GM23338 (cell line): ENCODE measurements at regions not wholly inside any gene's neighbourhood (a gene's known extent, or its start where the extent isn't known, plus 50 kb on each side); places are given as distances from the start of the nearest gene placed in this dataset.

Source experiments
- ATAC-seq: fragments of 200-7000 bp; cut with Tn5 transposase; 3 replicates; pipeline ENCODE4 v1.9.1; 2020
- DNase-seq: peaks from one replicate; pipeline ENCODE4 v3.0.0-alpha.2; 2015; ENCODE audit warnings: low spot score
- H2AFZ ChIP-seq: fragments of 200-600 bp; sonication (generic); 2 replicates; pipeline ENCODE4 v1.8.0; 2016; ENCODE audit warnings: antibody characterized with exemption, mild to moderate bottlenecking, moderate library complexity
- H3F3A ChIP-seq: fragments of 200-600 bp; sonication (generic); replicated peaks from 2 replicates; pipeline ENCODE4 v1.8.0; 2017; ENCODE audit warnings: antibody characterized with exemption, mixed run types, low read depth
- H3K27ac ChIP-seq: fragments of 200-600 bp; sonication (generic); 2 replicates; pipeline ENCODE4 v1.6.1; 2016; ENCODE audit warnings: low read depth
- H3K27me3 ChIP-seq: fragments of 200-600 bp; sonication (generic); 2 replicates; pipeline ENCODE4 v1.8.0; 2016; ENCODE audit warnings: mild to moderate bottlenecking, mixed run types, moderate library complexity; ENCODE audit not compliant: insufficient read depth
- H3K36me3 ChIP-seq: fragments of 200-600 bp; sonication (generic); 2 replicates; pipeline ENCODE4 v1.8.0; 2016; ENCODE audit warnings: mild to moderate bottlenecking; ENCODE audit not compliant: insufficient read depth
- H3K4me1 ChIP-seq: fragments of 200-600 bp; sonication (generic); 2 replicates; pipeline ENCODE4 v1.8.0; 2016; ENCODE audit warnings: mild to moderate bottlenecking, moderate library complexity; ENCODE audit not compliant: insufficient read depth
- H3K4me2 ChIP-seq: fragments of 200-600 bp; sonication (generic); 2 replicates; pipeline ENCODE4 v1.7.1; 2017; ENCODE audit warnings: mixed run types
- H3K4me3 ChIP-seq: fragments of 200-600 bp; sonication (generic); 2 replicates; pipeline ENCODE4 v1.6.1; 2016; ENCODE audit warnings: mixed run types
- H3K79me2 ChIP-seq: fragments of 200-600 bp; sonication (generic); replicated peaks from 2 replicates; pipeline ENCODE4 v1.8.0; 2017; ENCODE audit warnings: mild to moderate bottlenecking; ENCODE audit not compliant: insufficient read depth
- H3K9me2 ChIP-seq: fragments of 200-600 bp; sonication (generic); 2 replicates; pipeline ENCODE4 v1.8.0; 2017; ENCODE audit not compliant: insufficient read depth
- H4K20me1 ChIP-seq: fragments of 200-600 bp; sonication (generic); replicated peaks from 2 replicates; pipeline ENCODE4 v1.8.0; 2017; ENCODE audit warnings: mild to moderate bottlenecking; ENCODE audit not compliant: insufficient read depth
- H3K27ac Mint-ChIP-seq: 2 replicates; pipeline ENCODE4 v1.8.0; 2020; ENCODE audit warnings: inconsistent platforms, mild to moderate bottlenecking, moderate library complexity, mixed read lengths
- H3K27me3 Mint-ChIP-seq: 3 replicates; pipeline ENCODE4 v1.8.0; 2022; ENCODE audit warnings: low read depth, mild to moderate bottlenecking, moderate library complexity, mixed read lengths, inconsistent platforms; ENCODE audit not compliant: insufficient read depth, poor library complexity
- H3K36me3 Mint-ChIP-seq: 3 replicates; pipeline ENCODE4 v1.8.0; 2021; ENCODE audit warnings: low read depth, mild to moderate bottlenecking, inconsistent platforms, moderate library complexity, mixed read lengths
- H3K4me1 Mint-ChIP-seq: 3 replicates; pipeline ENCODE4 v1.8.0; 2020; ENCODE audit warnings: mild to moderate bottlenecking, inconsistent platforms, mixed read lengths
- H3K4me3 Mint-ChIP-seq: 3 replicates; pipeline ENCODE4 v1.8.0; 2021; ENCODE audit warnings: moderate library complexity, mild to moderate bottlenecking, inconsistent platforms, mixed read lengths
- H3K9me3 Mint-ChIP-seq: 3 replicates; pipeline ENCODE4 v1.8.0; 2020; ENCODE audit warnings: moderate library complexity, mild to moderate bottlenecking, inconsistent platforms, mixed read lengths
- CTCF ChIP-seq, 2 experiments: fragments of 200-600 bp in 1 of 2; sonication (generic) in 1 of 2; conservative IDR thresholded peaks; 2 replicates each; pipeline versions ENCODE4 v1.5.1 to v1.6.1; 2016 to 2017; ENCODE audit warnings: antibody characterized with exemption in 2 of 2, low read depth in 2 of 2, mild to moderate bottlenecking in 2 of 2, moderate library complexity in 1 of 2
- ETS1 ChIP-seq: IDR thresholded peaks from 2 replicates; pipeline ENCODE4 v1.6.1; 2016; ENCODE audit warnings: antibody characterized with exemption
- EZH2 ChIP-seq: fragments of 200-600 bp; sonication (generic); IDR thresholded peaks from one replicate; pipeline ENCODE4 v1.8.0; 2017; ENCODE audit warnings: antibody characterized with exemption, mild to moderate bottlenecking, low read depth; ENCODE audit not compliant: unreplicated experiment
- EZH2phosphoT487 ChIP-seq: fragments of 200-600 bp; sonication (generic); IDR thresholded peaks from one replicate; pipeline ENCODE4 v1.8.1; 2018; ENCODE audit warnings: antibody characterized with exemption; ENCODE audit not compliant: unreplicated experiment
- JUNB ChIP-seq: IDR thresholded peaks from one replicate; pipeline ENCODE4 v1.6.1; 2016; ENCODE audit warnings: antibody characterized with exemption; ENCODE audit not compliant: unreplicated experiment
- NANOG ChIP-seq: IDR thresholded peaks from 2 replicates; pipeline ENCODE4 v1.6.1; 2016; ENCODE audit warnings: antibody characterized with exemption, borderline replicate concordance
- POLR2AphosphoS5 ChIP-seq: IDR thresholded peaks from 2 replicates; pipeline ENCODE4 v1.6.1; 2016; ENCODE audit warnings: antibody characterized with exemption, low read depth
- REST ChIP-seq: IDR thresholded peaks from one replicate; pipeline ENCODE4 v1.6.1; 2018; ENCODE audit warnings: antibody characterized with exemption; ENCODE audit not compliant: unreplicated experiment
- ZNF114 ChIP-seq: fragments of 250-450 bp; sonication (Bioruptor Pico); IDR thresholded peaks from 2 replicates; pipeline ENCODE4 v1.5.0; 2020; ENCODE audit warnings: mild to moderate bottlenecking, moderate library complexity
- ZNF462 ChIP-seq: fragments of 250-450 bp; sonication (Bioruptor Pico); IDR thresholded peaks from 2 replicates; pipeline ENCODE4 v1.5.0; 2020; ENCODE audit warnings: mild to moderate bottlenecking, moderate library complexity

- TF ChIP-seq ZNF462 (CRISPR knock-in tag) (no peak), EZH2phosphoT487 (no peak), POLR2AphosphoS5 (no peak), CTCF (conservative IDR thresholded peaks at IDR 0.05; ENCODE audit: low read depth in 2 of 2) (no peak), EZH2 (no peak), NANOG (no peak)
These were observed 502.8 kb upstream of the TBL1XR1 start (continued) for GRCh38 chr3:177700117-177700516.

- no peak for ATAC-seq
- no peaks in the 10 kb centered on the region for H3K36me3 ChIP-seq
- no peak overlapping the region for H3K4me3 Mint-ChIP-seq
- no peak for DNase-seq
- H3K27me3 Mint-ChIP-seq = no peaks in the 10 kb centered on the region
- no peak overlapping the region for H3K4me2 ChIP-seq
- H4K20me1 ChIP-seq = no peaks in the 10 kb centered on the region
- no peaks in the 10 kb centered on the region for H3K36me3 Mint-ChIP-seq
- no peak overlapping the region for H3K4me3 ChIP-seq
- H3K4me1 ChIP-seq = no peaks in the 10 kb centered on the region
- no peak overlapping the region for H3K27ac Mint-ChIP-seq
- H3K27me3 ChIP-seq = no peaks in the 10 kb centered on the region
- H3K4me1 Mint-ChIP-seq = no peaks in the 10 kb centered on the region
- no peak overlapping the region for H3K27ac ChIP-seq
- H3K9me2 ChIP-seq = no peaks in the 10 kb centered on the region
- no peaks in the 10 kb centered on the region for H3F3A ChIP-seq
- H3K9me3 Mint-ChIP-seq = no peaks in the 10 kb centered on the region
- H2AFZ ChIP-seq = no peak overlapping the region
- H3K79me2 ChIP-seq = no peaks in the 10 kb centered on the region
- TF ChIP-seq NANOG (no peak), JUNB (no peak), POLR2AphosphoS5 (no peak), ETS1 (no peak), REST (no peak), EZH2phosphoT487 (no peak), ZNF114 (CRISPR knock-in tag) (no peak), EZH2 (no peak)
These were observed 506.5 kb upstream of the TBL1XR1 start for GRCh38 chr3:177703788-177704187.
